ENCODE measurements at regions not wholly inside any gene's neighbourhood (a gene's known extent, or its start where the extent isn't known, plus 50 kb on each side); places are given as distances from the start of the nearest gene placed in this dataset.

DNA sequence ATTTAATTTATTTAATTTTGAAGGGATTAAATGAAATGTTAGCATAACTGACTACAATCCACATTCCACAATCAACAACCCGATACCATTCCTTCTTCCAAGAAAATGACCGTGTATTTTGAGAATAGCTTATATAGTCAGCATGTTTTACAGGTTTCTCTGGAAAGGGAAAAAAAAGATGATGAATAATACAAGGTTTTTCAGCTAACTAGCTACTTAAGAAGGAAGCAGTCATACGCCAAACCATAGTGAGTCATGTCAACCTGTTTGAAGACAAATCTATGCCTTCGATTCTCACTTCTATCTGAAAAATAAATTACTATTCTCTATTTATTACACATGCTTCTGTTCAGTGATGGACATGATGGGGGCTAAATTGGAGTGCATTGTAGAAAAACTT lies 258.6 kb downstream of the EFNB2 start:
- no peak for TF ChIP-seq POLR2AphosphoS5 (IDR thresholded peaks at IDR 0.05)
- TF ChIP-seq POLR2A (IDR thresholded peaks at IDR 0.05): no peak
- TF ChIP-seq, protein P1, sequence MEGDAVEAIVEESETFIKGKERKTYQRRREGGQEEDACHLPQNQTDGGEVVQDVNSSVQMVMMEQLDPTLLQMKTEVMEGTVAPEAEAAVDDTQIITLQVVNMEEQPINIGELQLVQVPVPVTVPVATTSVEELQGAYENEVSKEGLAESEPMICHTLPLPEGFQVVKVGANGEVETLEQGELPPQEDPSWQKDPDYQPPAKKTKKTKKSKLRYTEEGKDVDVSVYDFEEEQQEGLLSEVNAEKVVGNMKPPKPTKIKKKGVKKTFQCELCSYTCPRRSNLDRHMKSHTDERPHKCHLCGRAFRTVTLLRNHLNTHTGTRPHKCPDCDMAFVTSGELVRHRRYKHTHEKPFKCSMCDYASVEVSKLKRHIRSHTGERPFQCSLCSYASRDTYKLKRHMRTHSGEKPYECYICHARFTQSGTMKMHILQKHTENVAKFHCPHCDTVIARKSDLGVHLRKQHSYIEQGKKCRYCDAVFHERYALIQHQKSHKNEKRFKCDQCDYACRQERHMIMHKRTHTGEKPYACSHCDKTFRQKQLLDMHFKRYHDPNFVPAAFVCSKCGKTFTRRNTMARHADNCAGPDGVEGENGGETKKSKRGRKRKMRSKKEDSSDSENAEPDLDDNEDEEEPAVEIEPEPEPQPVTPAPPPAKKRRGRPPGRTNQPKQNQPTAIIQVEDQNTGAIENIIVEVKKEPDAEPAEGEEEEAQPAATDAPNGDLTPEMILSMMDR (IDR thresholded peaks at IDR 0.05): no peak
- Histone ChIP-seq H3K27ac (no peak overlapping the region), H3K4me1 (no peaks in the 10 kb centered on the region), H3K4me3 (no peak overlapping the region), H3K27me3 (no peaks in the 10 kb centered on the region), H3K9me3 (peaks cover 0 to under 1% of the 10 kb centered on the region in 2 donors), H3K36me3 (no peaks in the 10 kb centered on the region)
- no peak for DNase-seq (ENCODE audit: low spot score in 2 of 2)
- intact Hi-C loops (cut with DNase I; ENCODE audit: low total_unique reads): no loop called here

DNA sequence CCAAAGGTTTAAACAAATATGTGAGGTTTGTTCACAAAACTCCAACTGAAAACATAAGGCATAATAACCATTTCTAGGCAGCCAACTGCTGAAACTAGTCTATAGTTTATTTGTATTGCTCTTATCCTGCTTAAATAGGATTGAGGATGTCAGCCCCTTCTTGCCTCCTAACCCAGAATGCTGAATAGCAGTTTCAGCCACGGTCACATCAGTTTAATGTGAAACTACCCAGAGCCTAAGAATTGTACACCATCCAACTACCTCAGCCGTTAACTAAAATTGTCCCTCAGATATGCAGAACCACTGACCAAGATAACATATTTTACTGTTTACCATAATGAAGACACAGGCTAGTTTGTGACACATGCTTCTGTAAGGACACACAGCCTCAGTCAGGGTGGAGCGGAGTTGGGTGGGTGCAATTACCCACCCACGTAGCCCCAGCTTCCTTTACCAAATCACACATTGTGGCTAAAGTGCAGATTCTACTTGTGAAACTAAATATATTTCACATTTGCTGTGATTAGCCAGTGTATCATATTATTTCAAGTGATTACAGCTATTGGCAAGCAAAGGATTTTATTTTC lies 259.9 kb downstream of the EFNB2 start:
- Histone ChIP-seq H3K4me3 (no peak overlapping the region), H3K4me1 (no peaks in the 10 kb centered on the region), H3K27me3 (no peaks in the 10 kb centered on the region), H3K27ac (no peak overlapping the region), H3K36me3 (no peaks in the 10 kb centered on the region), H3K9me3 (no peaks in the 10 kb centered on the region)
- TF ChIP-seq POLR2AphosphoS5 (IDR thresholded peaks at IDR 0.05) (no peak), POLR2A (IDR thresholded peaks at IDR 0.05) (no peak)
- TF ChIP-seq, protein P1 (IDR thresholded peaks at IDR 0.05): no peak
- DNase-seq (ENCODE audit: low spot score in 2 of 2): no peak
- intact Hi-C loops (cut with DNase I; ENCODE audit: low total_unique reads): no loop called here

DNA sequence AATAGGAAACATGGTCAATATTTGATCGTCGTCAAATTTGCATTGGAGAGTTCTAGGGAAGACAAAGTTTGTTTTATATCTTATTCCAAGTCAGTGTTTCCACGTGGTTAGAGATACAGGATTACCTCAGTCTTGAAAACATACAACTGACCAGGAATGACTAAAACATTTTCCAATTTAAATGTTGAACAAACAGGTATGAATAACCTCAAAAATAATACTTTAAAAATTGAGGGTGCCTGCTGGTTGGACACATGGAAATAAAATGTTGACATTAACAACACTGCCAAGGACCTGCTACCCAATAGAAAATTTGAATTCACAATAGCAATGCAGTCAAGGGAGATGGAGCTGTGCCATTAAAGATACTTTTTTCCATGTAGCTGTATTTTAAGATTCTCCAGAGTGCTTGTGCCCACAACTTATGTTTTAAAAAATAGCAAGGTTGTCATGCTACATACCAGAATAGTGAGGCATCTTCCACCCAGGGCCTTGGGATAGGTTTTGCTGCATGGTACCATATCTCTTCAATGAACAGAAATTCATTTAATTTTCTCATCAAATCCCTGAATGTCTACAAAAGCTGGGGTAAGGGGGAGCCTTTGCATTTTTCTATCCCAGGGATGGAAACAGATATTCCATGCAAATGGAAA lies 260.8 kb downstream of the EFNB2 start:
- Histone ChIP-seq H3K4me3 (no peak overlapping the region), H3K4me1 (no peaks in the 10 kb centered on the region), H3K9me3 (no peaks in the 10 kb centered on the region), H3K36me3 (no peaks in the 10 kb centered on the region), H3K27me3 (no peaks in the 10 kb centered on the region), H3K27ac (no peak overlapping the region)
- TF ChIP-seq, protein P1 (IDR thresholded peaks at IDR 0.05): no peak
- TF ChIP-seq POLR2AphosphoS5 (IDR thresholded peaks at IDR 0.05) (no peak), POLR2A (IDR thresholded peaks at IDR 0.05) (no peak)
- no peak for DNase-seq (ENCODE audit: low spot score in 2 of 2)
- intact Hi-C loops (cut with DNase I; ENCODE audit: low total_unique reads): no loop called here

DNA sequence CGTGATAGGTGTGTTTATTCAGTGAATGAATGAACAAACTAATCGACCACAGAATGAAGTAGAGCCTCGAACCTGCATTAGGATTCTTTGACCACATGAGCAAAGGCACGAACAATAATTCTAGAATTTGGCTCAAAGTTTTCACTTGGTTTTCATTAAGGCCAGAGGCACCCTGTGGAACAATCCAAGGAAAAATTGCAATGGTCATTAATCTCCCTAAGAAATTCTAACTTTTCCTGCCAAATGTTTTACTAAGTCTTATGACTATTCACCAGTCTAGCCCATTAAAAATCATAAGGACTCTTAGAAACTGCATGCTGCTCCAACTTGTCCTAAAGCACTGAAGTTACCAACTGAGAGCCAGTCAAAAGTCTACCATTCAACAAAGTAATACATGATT lies 271.7 kb downstream of the EFNB2 start:
- no peak overlapping the region for H3K27ac ChIP-seq
- intact Hi-C loops (cut with DNase I; ENCODE audit: low total_unique reads): no loop called here
- TF ChIP-seq, protein P1 (IDR thresholded peaks at IDR 0.05): no peak
- TF ChIP-seq POLR2A (IDR thresholded peaks at IDR 0.05) (no peak), POLR2AphosphoS5 (IDR thresholded peaks at IDR 0.05) (no peak)
- H3K4me3 ChIP-seq: no peak overlapping the region
- no peak for DNase-seq (ENCODE audit: low spot score in 2 of 2)
- H3K36me3 ChIP-seq: no peaks in the 10 kb centered on the region
- H3K4me1 ChIP-seq: no peaks in the 10 kb centered on the region
- H3K27me3 ChIP-seq: no peaks in the 10 kb centered on the region
- H3K9me3 ChIP-seq: peaks cover 17% of the 10 kb centered on the region in 2 donors

DNA sequence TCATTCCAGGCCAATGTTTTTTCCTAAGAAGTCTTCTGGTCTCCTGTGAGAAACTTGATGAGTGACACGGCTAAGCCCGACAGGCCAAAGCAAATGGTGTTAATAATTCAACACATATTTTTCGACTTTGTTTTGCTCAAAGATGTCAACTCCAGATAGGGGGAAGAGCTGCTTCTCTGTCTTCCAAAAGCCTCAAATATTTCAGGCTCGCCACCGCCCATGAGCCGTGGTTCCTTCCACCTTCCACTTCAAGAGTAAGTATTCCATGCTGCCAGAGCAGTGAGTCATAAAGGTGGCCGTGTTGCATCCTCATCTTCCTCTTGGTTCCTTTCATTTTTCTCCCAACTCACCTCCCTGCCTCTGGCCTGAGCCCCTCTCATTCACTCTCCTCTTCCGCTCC lies 272.6 kb downstream of the EFNB2 start:
- no peaks in the 10 kb centered on the region for H3K27me3 ChIP-seq
- H3K27ac ChIP-seq: no peak overlapping the region
- peaks cover 17 to 20% of the 10 kb centered on the region in 2 donors for H3K9me3 ChIP-seq
- intact Hi-C loops (cut with DNase I; ENCODE audit: low total_unique reads): no loop called here
- DNase-seq (ENCODE audit: low spot score in 2 of 2): no peak
- H3K4me1 ChIP-seq: no peaks in the 10 kb centered on the region
- H3K4me3 ChIP-seq: no peak overlapping the region
- H3K36me3 ChIP-seq: no peaks in the 10 kb centered on the region
- TF ChIP-seq, protein P1 (IDR thresholded peaks at IDR 0.05): no peak
- TF ChIP-seq POLR2A (IDR thresholded peaks at IDR 0.05) (no peak), POLR2AphosphoS5 (IDR thresholded peaks at IDR 0.05) (no peak)

Data from breast epithelium (tissue), 4 donors.